Lower lobe of right lung (tissue), 2 donors: ENCODE measurements at regions not wholly inside any gene's neighbourhood (a gene's known extent, or its start where the extent isn't known, plus 50 kb on each side); places are given as distances from the start of the nearest gene placed in this dataset.

Source experiments
- ATAC-seq, 2 donors: fragments of 200-7000 bp; cut with Tn5 transposase; one replicate each; pipeline ENCODE4 v1.9.1; 2020 to 2022; ENCODE audit warnings: mild to moderate bottlenecking in 2 of 2, moderate library complexity in 2 of 2
- DNase-seq: peaks from one replicate; pipeline ENCODE4 v3.0.0-alpha.2; 2020
- H3K27ac ChIP-seq: fragments of 200-600 bp; one replicate; pipeline ENCODE4 v1.8.0; 2022
- H3K27me3 ChIP-seq: fragments of 200-600 bp; one replicate; pipeline ENCODE4 v1.8.0; 2022; ENCODE audit warnings: low read depth
- H3K36me3 ChIP-seq: fragments of 200-600 bp; one replicate; pipeline ENCODE4 v1.8.0; 2022; ENCODE audit warnings: mild to moderate bottlenecking
- H3K4me1 ChIP-seq: fragments of 200-600 bp; one replicate; pipeline ENCODE4 v1.8.0; 2022
- H3K4me3 ChIP-seq: fragments of 200-600 bp; one replicate; pipeline ENCODE4 v1.8.0; 2022; ENCODE audit warnings: mild to moderate bottlenecking
- H3K9me3 ChIP-seq: fragments of 200-600 bp; one replicate; pipeline ENCODE4 v1.8.0; 2022
- CTCF ChIP-seq: fragments of 200-600 bp; IDR thresholded peaks from one replicate; pipeline ENCODE4 v1.8.0; 2022; ENCODE audit warnings: antibody characterized with exemption, mild to moderate bottlenecking
- intact Hi-C: fragments of 100-400 bp; cut with DNase I; formaldehyde crosslinking; loops from one replicate; pipeline ENCODE4 v1.11.0; 2022
- donor health status: DM: no; HTN: yes; CAD: no; lungs with severe emphysema.

GRCh38 chr9:1271786-1272185 is 221.6 kb downstream of the DMRT2 start:
- H3K9me3 ChIP-seq = no peaks in the 10 kb centered on the region
- no peak overlapping the region for H3K27ac ChIP-seq
- no peak for ATAC-seq
- H3K36me3 ChIP-seq = no peaks in the 10 kb centered on the region
- H3K27me3 ChIP-seq = no peaks in the 10 kb centered on the region
- H3K4me3 ChIP-seq = no peak overlapping the region
- DNase-seq = no peak
- TF ChIP-seq CTCF = no peak
- H3K4me1 ChIP-seq = no peaks in the 10 kb centered on the region
- intact Hi-C loops = no loop called here

- TF ChIP-seq CTCF = no peak
- no peaks in the 10 kb centered on the region for H3K9me3 ChIP-seq
- H3K27me3 ChIP-seq = no peaks in the 10 kb centered on the region
- DNase-seq = no peak
- no peaks in the 10 kb centered on the region for H3K4me1 ChIP-seq
- intact Hi-C loops = no loop called here
- H3K27ac ChIP-seq = no peak overlapping the region
- no peaks in the 10 kb centered on the region for H3K36me3 ChIP-seq
- no peak for ATAC-seq
- no peak overlapping the region for H3K4me3 ChIP-seq
Observed at GRCh38 chr9:1272488-1272887, 222.3 kb downstream of the DMRT2 start.

- Histone ChIP-seq H3K9me3 (no peaks in the 10 kb centered on the region), H3K4me3 (no peak overlapping the region), H3K27me3 (no peaks in the 10 kb centered on the region), H3K36me3 (no peaks in the 10 kb centered on the region), H3K27ac (no peak overlapping the region), H3K4me1 (no peaks in the 10 kb centered on the region)
- no peak for DNase-seq
- no peak for TF ChIP-seq CTCF
- intact Hi-C loops = no loop called here
- ATAC-seq = no peak
Observed at GRCh38 chr9:1273859-1274258, 223.7 kb downstream of the DMRT2 start.

- no peaks in the 10 kb centered on the region for H3K27me3 ChIP-seq
- no peak for TF ChIP-seq CTCF
- intact Hi-C loops = no loop called here
Observed at GRCh38 chr9:1274334-1274733, 224.2 kb downstream of the DMRT2 start.

GRCh38 chr9:1276474-1276873 is 226.3 kb downstream of the DMRT2 start:
- no peaks in the 10 kb centered on the region for H3K4me1 ChIP-seq
- no peaks in the 10 kb centered on the region for H3K27me3 ChIP-seq
- ATAC-seq = no peak
- intact Hi-C loops = no loop called here
- no peaks in the 10 kb centered on the region for H3K36me3 ChIP-seq
- no peak for TF ChIP-seq CTCF
- no peak overlapping the region for H3K4me3 ChIP-seq
- H3K27ac ChIP-seq = no peak overlapping the region
- no peaks in the 10 kb centered on the region for H3K9me3 ChIP-seq
- DNase-seq = no peak

More at GRCh38 chr9:1274334-1274733, 224.2 kb downstream of the DMRT2 start:
- no peaks in the 10 kb centered on the region for H3K36me3 ChIP-seq
- ATAC-seq (no peak), DNase-seq (no peak)
- no peaks in the 10 kb centered on the region for H3K9me3 ChIP-seq
- H3K27ac ChIP-seq = no peak overlapping the region
- no peak overlapping the region for H3K4me3 ChIP-seq
- H3K4me1 ChIP-seq = no peaks in the 10 kb centered on the region

GRCh38 chr9:1284727-1285126 is 234.6 kb downstream of the DMRT2 start:
- DNase-seq = no peak
- Histone ChIP-seq H3K36me3 (no peaks in the 10 kb centered on the region), H3K4me1 (no peaks in the 10 kb centered on the region), H3K9me3 (no peaks in the 10 kb centered on the region), H3K4me3 (no peak overlapping the region), H3K27me3 (no peaks in the 10 kb centered on the region), H3K27ac (no peak overlapping the region)
- ATAC-seq = no peak
- intact Hi-C loops = no loop called here
- TF ChIP-seq CTCF = no peak
